Endodermal cell (in vitro differentiated cells): ENCODE measurements at regions not wholly inside any gene's neighbourhood (a gene's known extent, or its start where the extent isn't known, plus 50 kb on each side); places are given as distances from the start of the nearest gene placed in this dataset.

Experiments
- DNase-seq: peaks from one replicate; pipeline ENCODE4 v3.0.0-alpha.2; 2017
- H3K27ac ChIP-seq: 2 replicates; pipeline ENCODE4 v1.5.1; 2013; ENCODE audit warnings: mild to moderate bottlenecking, low read depth, low read length, moderate library complexity
- H3K27me3 ChIP-seq: 2 replicates; pipeline ENCODE4 v1.6.1; 2013; ENCODE audit warnings: mild to moderate bottlenecking, low read length, moderate library complexity; ENCODE audit not compliant: insufficient read depth, control insufficient read depth, poor library complexity, severe bottlenecking
- H3K36me3 ChIP-seq: 2 replicates; pipeline ENCODE4 v1.7.0; 2013; ENCODE audit warnings: mild to moderate bottlenecking, low read length, moderate library complexity; ENCODE audit not compliant: control insufficient read depth, insufficient read depth
- H3K4me1 ChIP-seq: one replicate; pipeline ENCODE4 v1.7.0; 2013; ENCODE audit warnings: low read length; ENCODE audit not compliant: control insufficient read depth, insufficient read depth
- H3K4me3 ChIP-seq: 2 replicates; pipeline ENCODE4 v1.5.1; 2013; ENCODE audit warnings: mild to moderate bottlenecking, low read length, moderate library complexity
- H3K9ac ChIP-seq: 2 replicates; pipeline ENCODE4 v1.6.1; 2013; ENCODE audit warnings: mild to moderate bottlenecking, low read length, moderate library complexity; ENCODE audit not compliant: poor library complexity, severe bottlenecking; ENCODE audit errors: extremely low read depth
- H3K9me3 ChIP-seq: 2 replicates; pipeline ENCODE4 v1.6.1; 2013; ENCODE audit warnings: mild to moderate bottlenecking, low read length, moderate library complexity; ENCODE audit not compliant: control insufficient read depth
- H3K27ac Mint-ChIP-seq: 2 replicates; pipeline ENCODE4 v1.8.0; 2020; ENCODE audit warnings: mixed read lengths
- H3K27me3 Mint-ChIP-seq: 2 replicates; pipeline ENCODE4 v1.8.0; 2021; ENCODE audit warnings: mild to moderate bottlenecking, mixed read lengths; ENCODE audit not compliant: insufficient read depth
- H3K36me3 Mint-ChIP-seq: 2 replicates; pipeline ENCODE4 v1.8.0; 2020; ENCODE audit warnings: low read depth, mixed read lengths
- H3K4me1 Mint-ChIP-seq: 2 replicates; pipeline ENCODE4 v1.8.0; 2020; ENCODE audit warnings: mixed read lengths
- H3K4me3 Mint-ChIP-seq: 2 replicates; pipeline ENCODE4 v1.8.0; 2020; ENCODE audit warnings: mild to moderate bottlenecking, moderate library complexity, mixed read lengths
- H3K9me3 Mint-ChIP-seq: 2 replicates; pipeline ENCODE4 v1.8.0; 2020; ENCODE audit warnings: mild to moderate bottlenecking, mixed read lengths
- WGBS, 2 experiments: methylation state at CpG; one replicate each; pipeline versions ENCODE4 v1.1.5 to v1.1.7; 2013; ENCODE audit warnings: missing lambda C conversion rate in 2 of 2, mixed read lengths in 1 of 2; ENCODE audit not compliant: insufficient coverage in 1 of 2, insufficient read length in 1 of 2; 5-methylcytosine and 5-hydroxymethylcytosine counted together
- TF ChIP-seq, protein P1 (sequence below): fragments of 200-600 bp; sonication (generic); conservative IDR thresholded peaks from 2 replicates; pipeline ENCODE4 v1.5.0; 2021; ENCODE audit warnings: antibody characterized with exemption, mild to moderate bottlenecking

- Mint-ChIP-seq H3K4me3 (no peak overlapping the region), H3K27ac (no peak overlapping the region), H3K27me3 (no peaks in the 10 kb centered on the region), H3K9me3 (no peaks in the 10 kb centered on the region), H3K36me3 (no peaks in the 10 kb centered on the region), H3K4me1 (no peaks in the 10 kb centered on the region)
- Histone ChIP-seq H3K27ac (no peak overlapping the region), H3K9me3 (no peaks in the 10 kb centered on the region), H3K27me3 (no peaks in the 10 kb centered on the region), H3K4me1 (no peaks in the 10 kb centered on the region), H3K36me3 (no peaks in the 10 kb centered on the region), H3K4me3 (no peak overlapping the region), H3K9ac (no peak overlapping the region)
- no CpG with 5 or more reads among the region's 2 CpGs for WGBS, 2 experiments
- TF ChIP-seq, protein P1, sequence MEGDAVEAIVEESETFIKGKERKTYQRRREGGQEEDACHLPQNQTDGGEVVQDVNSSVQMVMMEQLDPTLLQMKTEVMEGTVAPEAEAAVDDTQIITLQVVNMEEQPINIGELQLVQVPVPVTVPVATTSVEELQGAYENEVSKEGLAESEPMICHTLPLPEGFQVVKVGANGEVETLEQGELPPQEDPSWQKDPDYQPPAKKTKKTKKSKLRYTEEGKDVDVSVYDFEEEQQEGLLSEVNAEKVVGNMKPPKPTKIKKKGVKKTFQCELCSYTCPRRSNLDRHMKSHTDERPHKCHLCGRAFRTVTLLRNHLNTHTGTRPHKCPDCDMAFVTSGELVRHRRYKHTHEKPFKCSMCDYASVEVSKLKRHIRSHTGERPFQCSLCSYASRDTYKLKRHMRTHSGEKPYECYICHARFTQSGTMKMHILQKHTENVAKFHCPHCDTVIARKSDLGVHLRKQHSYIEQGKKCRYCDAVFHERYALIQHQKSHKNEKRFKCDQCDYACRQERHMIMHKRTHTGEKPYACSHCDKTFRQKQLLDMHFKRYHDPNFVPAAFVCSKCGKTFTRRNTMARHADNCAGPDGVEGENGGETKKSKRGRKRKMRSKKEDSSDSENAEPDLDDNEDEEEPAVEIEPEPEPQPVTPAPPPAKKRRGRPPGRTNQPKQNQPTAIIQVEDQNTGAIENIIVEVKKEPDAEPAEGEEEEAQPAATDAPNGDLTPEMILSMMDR, result no peak
- no peak for DNase-seq
Observed at GRCh38 chr9:80555782-80556325, 984.1 kb downstream of the TLE4 start.

GRCh38 chr9:80554856-80555255 is 983.1 kb downstream of the TLE4 start:
- no peaks in the 10 kb centered on the region for H3K4me1 Mint-ChIP-seq
- H3K9me3 ChIP-seq, result no peaks in the 10 kb centered on the region
- H3K4me1 ChIP-seq, result no peaks in the 10 kb centered on the region
- no peak overlapping the region for H3K4me3 Mint-ChIP-seq
- no peaks in the 10 kb centered on the region for H3K27me3 Mint-ChIP-seq
- no peak overlapping the region for H3K27ac Mint-ChIP-seq
- no peaks in the 10 kb centered on the region for H3K9me3 Mint-ChIP-seq
- H3K4me3 ChIP-seq, result no peak overlapping the region
- H3K36me3 ChIP-seq, result no peaks in the 10 kb centered on the region
- TF ChIP-seq, protein P1, result no peak
- H3K36me3 Mint-ChIP-seq, result no peaks in the 10 kb centered on the region
- no peaks in the 10 kb centered on the region for H3K27me3 ChIP-seq
- H3K9ac ChIP-seq, result no peak overlapping the region
- no peak overlapping the region for H3K27ac ChIP-seq
- DNase-seq, result no peak

- no peaks in the 10 kb centered on the region for H3K4me1 Mint-ChIP-seq
- Histone ChIP-seq H3K4me1 (no peaks in the 10 kb centered on the region), H3K36me3 (no peaks in the 10 kb centered on the region), H3K27ac (no peak overlapping the region), H3K9me3 (no peaks in the 10 kb centered on the region), H3K4me3 (no peak overlapping the region), H3K27me3 (no peaks in the 10 kb centered on the region), H3K9ac (no peak overlapping the region)
- no peaks in the 10 kb centered on the region for H3K9me3 Mint-ChIP-seq
- no peak for DNase-seq
- H3K27me3 Mint-ChIP-seq, result no peaks in the 10 kb centered on the region
- H3K27ac Mint-ChIP-seq, result no peak overlapping the region
- no peaks in the 10 kb centered on the region for H3K36me3 Mint-ChIP-seq
- no peak overlapping the region for H3K4me3 Mint-ChIP-seq
- TF ChIP-seq, protein P1, result no peak
- WGBS, 2 experiments, result 92% methylated on average over 2 to 3 of the region's 3 CpGs
Observed at GRCh38 chr9:80554301-80554700, 982.5 kb downstream of the TLE4 start.
